ENCODE measurements at regions not wholly inside any gene's neighbourhood (a gene's known extent, or its start where the extent isn't known, plus 50 kb on each side); places are given as distances from the start of the nearest gene placed in this dataset.

DNA sequence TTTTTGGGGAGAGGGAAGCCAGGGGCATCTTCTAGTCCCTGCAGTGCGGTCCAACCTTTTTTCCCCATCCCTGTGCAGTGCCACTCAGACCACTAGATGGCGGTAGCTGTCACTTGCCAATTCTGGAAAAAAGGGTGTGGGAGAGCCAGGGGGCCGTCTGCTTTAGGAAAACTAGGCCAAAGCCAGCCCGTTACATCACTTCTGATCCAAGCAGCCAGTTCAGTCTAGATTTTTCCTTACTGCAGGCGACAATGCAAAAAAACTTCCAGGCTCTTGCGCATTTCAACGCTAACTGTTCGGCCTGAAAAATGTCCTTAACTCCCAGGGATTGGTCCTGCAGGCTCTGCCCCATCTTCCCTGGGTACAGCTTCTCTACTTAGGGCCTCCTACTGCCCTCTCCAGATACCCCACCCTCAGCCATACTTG, 69.2 kb upstream of the CES5A start:
- 37 to 44% methylated on average over 8 of the region's 8 CpGs for WGBS, 2 donors
- H3K9me3 ChIP-seq = no peaks in the 10 kb centered on the region
- DNase-seq = peak in 1 of 2 donors; percentile 47
- H3K27ac ChIP-seq = no peak overlapping the region
- no peaks in the 10 kb centered on the region for H3K4me1 ChIP-seq
- peak; percentile 82 to 95 for ATAC-seq (ENCODE audit: low FRiP score in 2 of 2)
- no peak overlapping the region for H3K4me3 ChIP-seq
- no peaks in the 10 kb centered on the region for H3K36me3 ChIP-seq
- H3K27me3 ChIP-seq = no peaks in the 10 kb centered on the region
- TF ChIP-seq, protein P1, sequence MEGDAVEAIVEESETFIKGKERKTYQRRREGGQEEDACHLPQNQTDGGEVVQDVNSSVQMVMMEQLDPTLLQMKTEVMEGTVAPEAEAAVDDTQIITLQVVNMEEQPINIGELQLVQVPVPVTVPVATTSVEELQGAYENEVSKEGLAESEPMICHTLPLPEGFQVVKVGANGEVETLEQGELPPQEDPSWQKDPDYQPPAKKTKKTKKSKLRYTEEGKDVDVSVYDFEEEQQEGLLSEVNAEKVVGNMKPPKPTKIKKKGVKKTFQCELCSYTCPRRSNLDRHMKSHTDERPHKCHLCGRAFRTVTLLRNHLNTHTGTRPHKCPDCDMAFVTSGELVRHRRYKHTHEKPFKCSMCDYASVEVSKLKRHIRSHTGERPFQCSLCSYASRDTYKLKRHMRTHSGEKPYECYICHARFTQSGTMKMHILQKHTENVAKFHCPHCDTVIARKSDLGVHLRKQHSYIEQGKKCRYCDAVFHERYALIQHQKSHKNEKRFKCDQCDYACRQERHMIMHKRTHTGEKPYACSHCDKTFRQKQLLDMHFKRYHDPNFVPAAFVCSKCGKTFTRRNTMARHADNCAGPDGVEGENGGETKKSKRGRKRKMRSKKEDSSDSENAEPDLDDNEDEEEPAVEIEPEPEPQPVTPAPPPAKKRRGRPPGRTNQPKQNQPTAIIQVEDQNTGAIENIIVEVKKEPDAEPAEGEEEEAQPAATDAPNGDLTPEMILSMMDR (IDR thresholded peaks at IDR 0.05) = peak; percentile 63 to 86 (median 80)
- no peak for TF ChIP-seq POLR2AphosphoS5 (IDR thresholded peaks at IDR 0.05)

DNA sequence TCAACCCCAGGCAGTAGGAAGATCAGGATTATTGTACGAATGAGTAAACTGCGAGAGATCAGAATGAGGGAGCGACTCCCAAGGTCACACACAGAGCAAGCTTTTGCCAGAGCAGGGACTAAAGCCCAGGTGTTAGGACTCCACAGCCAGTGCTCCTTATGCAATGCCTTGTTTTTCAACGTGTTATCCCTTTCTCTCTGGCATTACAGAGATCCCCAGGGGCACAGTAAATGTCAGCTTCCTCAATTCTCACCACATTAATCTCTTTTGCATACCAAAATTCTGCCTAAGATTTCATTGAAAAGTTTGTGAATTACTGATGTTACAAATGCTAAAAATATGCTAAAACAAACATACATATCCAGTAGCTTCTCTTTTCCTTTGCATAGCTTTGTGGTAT, 68.1 kb upstream of the CES5A start:
- TF ChIP-seq, protein P1 (IDR thresholded peaks at IDR 0.05) = no peak
- TF ChIP-seq POLR2AphosphoS5 (IDR thresholded peaks at IDR 0.05) (no peak), EP300 (IDR thresholded peaks at IDR 0.05) (no peak), POLR2A (IDR thresholded peaks at IDR 0.05) (no peak)

DNA sequence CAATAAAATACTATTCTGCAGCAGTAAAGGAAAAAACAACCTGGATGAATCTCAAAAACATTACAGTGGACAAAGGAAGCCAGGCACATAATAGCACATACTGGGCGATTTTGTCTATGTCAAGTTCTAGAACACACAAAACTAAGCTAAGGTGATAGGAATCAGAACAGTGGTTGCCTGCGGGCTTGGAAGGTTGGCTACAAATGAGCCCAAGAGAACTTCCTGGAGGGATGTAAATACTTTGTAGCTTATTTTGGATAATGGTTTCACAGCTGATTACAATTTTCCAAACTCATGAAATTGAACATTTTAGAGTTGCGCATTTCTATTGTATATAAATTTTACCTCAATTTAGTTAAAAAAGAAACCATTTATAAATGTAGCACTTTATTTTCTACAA, 67.6 kb upstream of the CES5A start:
- no peak for ATAC-seq (ENCODE audit: low FRiP score in 2 of 2)
- H3K36me3 ChIP-seq = no peaks in the 10 kb centered on the region
- DNase-seq = no peak

More for the DNA sequence above, 68.1 kb upstream of the CES5A start:
- no peak for ATAC-seq (ENCODE audit: low FRiP score in 2 of 2)
- Histone ChIP-seq H3K27ac (no peak overlapping the region), H3K4me1 (no peaks in the 10 kb centered on the region), H3K4me3 (no peak overlapping the region), H3K27me3 (no peaks in the 10 kb centered on the region), H3K36me3 (no peaks in the 10 kb centered on the region), H3K9me3 (no peaks in the 10 kb centered on the region)
- no peak for DNase-seq
- 61 to 65% methylated on average over 4 of the region's 4 CpGs for WGBS, 2 donors

DNA sequence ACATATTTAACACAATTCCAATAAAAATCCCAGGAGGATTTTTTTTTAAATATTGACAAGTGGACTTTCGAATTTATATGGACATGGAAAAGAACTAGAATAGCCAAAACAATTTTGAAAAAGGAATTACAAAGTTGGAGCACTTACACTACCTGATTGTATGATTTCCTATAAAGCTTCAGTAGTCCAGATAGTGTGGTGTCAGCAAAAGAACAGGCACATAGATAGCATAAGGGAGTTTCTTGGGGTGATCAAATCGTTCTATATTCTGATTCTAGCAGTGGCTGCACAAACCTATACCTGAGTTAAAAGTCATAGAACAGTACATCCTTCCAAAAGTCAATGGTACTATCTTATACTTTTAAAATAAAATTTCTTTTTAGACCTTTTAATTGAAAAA, 66.4 kb upstream of the CES5A start:
- H3K4me1 ChIP-seq = no peaks in the 10 kb centered on the region
- WGBS, 2 donors = 59 to 66% methylated on average over 2 of the region's 2 CpGs
- H3K36me3 ChIP-seq = no peaks in the 10 kb centered on the region
- H3K4me3 ChIP-seq = no peak overlapping the region
- ATAC-seq (ENCODE audit: low FRiP score in 2 of 2) (no peak), DNase-seq (no peak)
- no peak overlapping the region for H3K27ac ChIP-seq
- H3K9me3 ChIP-seq = no peaks in the 10 kb centered on the region
- no peak for TF ChIP-seq POLR2AphosphoS5 (IDR thresholded peaks at IDR 0.05)
- TF ChIP-seq POLR2A (IDR thresholded peaks at IDR 0.05) = no peak
- TF ChIP-seq EP300 (IDR thresholded peaks at IDR 0.05) = no peak
- TF ChIP-seq, protein P1 (IDR thresholded peaks at IDR 0.05) = no peak
- H3K27me3 ChIP-seq = no peaks in the 10 kb centered on the region

More for the DNA sequence above, 67.6 kb upstream of the CES5A start:
- Histone ChIP-seq H3K4me3 (no peak overlapping the region), H3K4me1 (no peaks in the 10 kb centered on the region), H3K27me3 (no peaks in the 10 kb centered on the region), H3K9me3 (no peaks in the 10 kb centered on the region), H3K27ac (no peak overlapping the region)
- WGBS, 2 donors = 77 to 82% methylated on average over 3 of the region's 3 CpGs
- no peak for TF ChIP-seq EP300 (IDR thresholded peaks at IDR 0.05)

DNA sequence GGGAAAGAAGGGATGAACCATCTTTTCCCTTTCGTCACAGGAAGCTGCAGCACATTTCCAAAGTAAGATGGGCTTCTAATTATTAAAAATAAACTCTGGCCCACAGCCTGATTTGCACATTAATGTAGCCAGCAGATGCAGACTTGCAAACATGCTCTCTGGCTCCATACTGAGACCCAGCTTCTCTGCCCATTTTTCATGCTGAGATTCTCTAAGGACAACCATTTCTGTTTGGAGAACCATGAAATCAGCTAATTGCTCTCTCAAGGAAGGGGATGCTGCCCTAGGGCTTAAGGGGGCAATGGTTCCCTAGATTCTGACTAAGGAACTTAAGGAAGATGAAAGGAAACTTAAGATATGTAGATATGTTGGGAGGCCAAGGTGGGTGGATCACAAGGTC, 63.0 kb upstream of the CES5A start:
- ATAC-seq (ENCODE audit: low FRiP score in 2 of 2) (no peak), DNase-seq (no peak)
- H3K27ac ChIP-seq = no peak overlapping the region
- no peak for TF ChIP-seq POLR2AphosphoS5 (IDR thresholded peaks at IDR 0.05)
- TF ChIP-seq POLR2A (IDR thresholded peaks at IDR 0.05) = no peak
- TF ChIP-seq, protein P1 (IDR thresholded peaks at IDR 0.05) = no peak
- no peak for TF ChIP-seq EP300 (IDR thresholded peaks at IDR 0.05)
- WGBS, 2 donors = 67 to 81% methylated on average over 1 of the region's 1 CpG
- H3K4me1 ChIP-seq = no peaks in the 10 kb centered on the region
- H3K36me3 ChIP-seq = no peaks in the 10 kb centered on the region
- H3K27me3 ChIP-seq = no peaks in the 10 kb centered on the region
- no peaks in the 10 kb centered on the region for H3K9me3 ChIP-seq
- no peak overlapping the region for H3K4me3 ChIP-seq
